ENCODE measurements at regions not wholly inside any gene's neighbourhood (a gene's known extent, or its start where the extent isn't known, plus 50 kb on each side); places are given as distances from the start of the nearest gene placed in this dataset.

GRCh38 chr4:152267811-152268210, 268.1 kb downstream of the FBXW7 start:
- TF ChIP-seq, protein P1, sequence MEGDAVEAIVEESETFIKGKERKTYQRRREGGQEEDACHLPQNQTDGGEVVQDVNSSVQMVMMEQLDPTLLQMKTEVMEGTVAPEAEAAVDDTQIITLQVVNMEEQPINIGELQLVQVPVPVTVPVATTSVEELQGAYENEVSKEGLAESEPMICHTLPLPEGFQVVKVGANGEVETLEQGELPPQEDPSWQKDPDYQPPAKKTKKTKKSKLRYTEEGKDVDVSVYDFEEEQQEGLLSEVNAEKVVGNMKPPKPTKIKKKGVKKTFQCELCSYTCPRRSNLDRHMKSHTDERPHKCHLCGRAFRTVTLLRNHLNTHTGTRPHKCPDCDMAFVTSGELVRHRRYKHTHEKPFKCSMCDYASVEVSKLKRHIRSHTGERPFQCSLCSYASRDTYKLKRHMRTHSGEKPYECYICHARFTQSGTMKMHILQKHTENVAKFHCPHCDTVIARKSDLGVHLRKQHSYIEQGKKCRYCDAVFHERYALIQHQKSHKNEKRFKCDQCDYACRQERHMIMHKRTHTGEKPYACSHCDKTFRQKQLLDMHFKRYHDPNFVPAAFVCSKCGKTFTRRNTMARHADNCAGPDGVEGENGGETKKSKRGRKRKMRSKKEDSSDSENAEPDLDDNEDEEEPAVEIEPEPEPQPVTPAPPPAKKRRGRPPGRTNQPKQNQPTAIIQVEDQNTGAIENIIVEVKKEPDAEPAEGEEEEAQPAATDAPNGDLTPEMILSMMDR (IDR thresholded peaks at IDR 0.05; ENCODE audit: poor library complexity), result no peak
- TF ChIP-seq EZH2phosphoT487 (IDR thresholded peaks at IDR 0.05; ENCODE audit: low read depth, severe bottlenecking, unreplicated experiment), result no peak

Data from hepatocyte (in vitro differentiated cells).